ENCODE measurements at regions not wholly inside any gene's neighbourhood (a gene's known extent, or its start where the extent isn't known, plus 50 kb on each side); places are given as distances from the start of the nearest gene placed in this dataset.

DNA sequence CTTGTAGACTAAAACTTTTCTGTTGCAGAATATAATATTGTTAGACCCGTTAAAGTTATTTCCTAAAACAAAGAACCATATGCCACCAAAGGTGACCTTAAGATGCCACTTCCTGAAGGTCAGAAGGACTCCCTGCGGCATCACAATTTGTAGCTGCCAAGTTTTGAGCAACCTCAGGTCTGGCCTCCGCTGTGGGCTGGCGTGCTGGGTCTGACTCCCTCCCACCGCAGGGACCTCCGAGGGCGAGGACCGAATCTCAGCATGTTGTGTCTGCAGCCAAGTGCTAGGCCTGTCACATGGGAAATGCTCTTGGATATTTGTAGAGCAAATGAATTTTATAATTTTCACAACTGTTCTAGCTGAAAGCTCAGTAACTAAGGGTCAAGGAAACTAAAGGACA is 285.9 kb downstream of the NDUFA10 start:
- H3K79me2 ChIP-seq (ENCODE audit: control insufficient read depth, insufficient read depth, low read length), result no peaks in the 10 kb centered on the region
- no peaks in the 10 kb centered on the region; the same call in 2 of the 3 replicates for H3K9me3 ChIP-seq (replicated peaks; ENCODE audit: control insufficient read depth, insufficient read depth, low read length)
- H4K20me1 ChIP-seq (ENCODE audit: control insufficient read depth, insufficient read depth), result no peaks in the 10 kb centered on the region
- 41% methylated on average over 8 of the region's 8 CpGs for WGBS (ENCODE audit: insufficient coverage, insufficient replicate concordance, low lambda C conversion rate, missing lambda C conversion rate)
- ChIA-PET POLR2A (no interaction called here), RAD21 (ENCODE audit: unreplicated experiment) (no interaction called here), CTCF (no interaction called here), SMC1A (ENCODE audit: uncharacterized antibody, unreplicated experiment) (no interaction called here)
- TF ChIP-seq, protein P1, sequence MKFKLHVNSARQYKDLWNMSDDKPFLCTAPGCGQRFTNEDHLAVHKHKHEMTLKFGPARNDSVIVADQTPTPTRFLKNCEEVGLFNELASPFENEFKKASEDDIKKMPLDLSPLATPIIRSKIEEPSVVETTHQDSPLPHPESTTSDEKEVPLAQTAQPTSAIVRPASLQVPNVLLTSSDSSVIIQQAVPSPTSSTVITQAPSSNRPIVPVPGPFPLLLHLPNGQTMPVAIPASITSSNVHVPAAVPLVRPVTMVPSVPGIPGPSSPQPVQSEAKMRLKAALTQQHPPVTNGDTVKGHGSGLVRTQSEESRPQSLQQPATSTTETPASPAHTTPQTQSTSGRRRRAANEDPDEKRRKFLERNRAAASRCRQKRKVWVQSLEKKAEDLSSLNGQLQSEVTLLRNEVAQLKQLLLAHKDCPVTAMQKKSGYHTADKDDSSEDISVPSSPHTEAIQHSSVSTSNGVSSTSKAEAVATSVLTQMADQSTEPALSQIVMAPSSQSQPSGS (IDR thresholded peaks at IDR 0.05; ENCODE audit: low read length), result no peak
- TF ChIP-seq KAT2A (conservative IDR thresholded peaks at IDR 0.05; ENCODE audit: control insufficient read depth, low read depth, low read length) (no peak), MEF2A (IDR thresholded peaks at IDR 0.05; ENCODE audit: insufficient read depth, low read depth, low read length) (no peak), ETV6 (conservative IDR thresholded peaks at IDR 0.05 in 1 of 2, IDR thresholded peaks at IDR 0.05 in 1 of 2; ENCODE audit: borderline replicate concordance in 1 of 2, low read depth in 1 of 2) (no peak)
- TF ChIP-seq, protein P2, sequence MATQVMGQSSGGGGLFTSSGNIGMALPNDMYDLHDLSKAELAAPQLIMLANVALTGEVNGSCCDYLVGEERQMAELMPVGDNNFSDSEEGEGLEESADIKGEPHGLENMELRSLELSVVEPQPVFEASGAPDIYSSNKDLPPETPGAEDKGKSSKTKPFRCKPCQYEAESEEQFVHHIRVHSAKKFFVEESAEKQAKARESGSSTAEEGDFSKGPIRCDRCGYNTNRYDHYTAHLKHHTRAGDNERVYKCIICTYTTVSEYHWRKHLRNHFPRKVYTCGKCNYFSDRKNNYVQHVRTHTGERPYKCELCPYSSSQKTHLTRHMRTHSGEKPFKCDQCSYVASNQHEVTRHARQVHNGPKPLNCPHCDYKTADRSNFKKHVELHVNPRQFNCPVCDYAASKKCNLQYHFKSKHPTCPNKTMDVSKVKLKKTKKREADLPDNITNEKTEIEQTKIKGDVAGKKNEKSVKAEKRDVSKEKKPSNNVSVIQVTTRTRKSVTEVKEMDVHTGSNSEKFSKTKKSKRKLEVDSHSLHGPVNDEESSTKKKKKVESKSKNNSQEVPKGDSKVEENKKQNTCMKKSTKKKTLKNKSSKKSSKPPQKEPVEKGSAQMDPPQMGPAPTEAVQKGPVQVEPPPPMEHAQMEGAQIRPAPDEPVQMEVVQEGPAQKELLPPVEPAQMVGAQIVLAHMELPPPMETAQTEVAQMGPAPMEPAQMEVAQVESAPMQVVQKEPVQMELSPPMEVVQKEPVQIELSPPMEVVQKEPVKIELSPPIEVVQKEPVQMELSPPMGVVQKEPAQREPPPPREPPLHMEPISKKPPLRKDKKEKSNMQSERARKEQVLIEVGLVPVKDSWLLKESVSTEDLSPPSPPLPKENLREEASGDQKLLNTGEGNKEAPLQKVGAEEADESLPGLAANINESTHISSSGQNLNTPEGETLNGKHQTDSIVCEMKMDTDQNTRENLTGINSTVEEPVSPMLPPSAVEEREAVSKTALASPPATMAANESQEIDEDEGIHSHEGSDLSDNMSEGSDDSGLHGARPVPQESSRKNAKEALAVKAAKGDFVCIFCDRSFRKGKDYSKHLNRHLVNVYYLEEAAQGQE (IDR thresholded peaks at IDR 0.05; ENCODE audit: low read depth, low read length), result no peak
- intact Hi-C loops (cut with micrococcal nuclease; ENCODE audit: unreplicated experiment) (no loop called here), in situ Hi-C loops (cut with MboI) (no loop called here)
- no peak overlapping the region for H3K4me3 ChIP-seq
- H2AFZ ChIP-seq (ENCODE audit: control insufficient read depth, low read depth, low read length), result no peak overlapping the region
- H3K27me3 ChIP-seq (replicated peaks in 1 of 2; ENCODE audit: control insufficient read depth in 2 of 2, insufficient read depth in 2 of 2, low read length in 1 of 2), result no peaks in the 10 kb centered on the region
- H3K4me2 ChIP-seq (ENCODE audit: control insufficient read depth, insufficient read depth), result no peak overlapping the region
- DNase-seq (ENCODE audit: low read depth, low spot score) (no peak), ATAC-seq (no peak), FAIRE-seq (no peak)
- no TSS peak for BruUV-seq (replicated peaks)
- H3K36me3 ChIP-seq (ENCODE audit: control insufficient read depth in 2 of 2, insufficient read depth in 2 of 2, low read length in 1 of 2), result no peaks in the 10 kb centered on the region
- no peak overlapping the region for H3K27ac ChIP-seq (ENCODE audit: control insufficient read depth, insufficient read depth)
- H3K4me1 ChIP-seq (ENCODE audit: control insufficient read depth, insufficient read depth, low read length), result no peaks in the 10 kb centered on the region
- H3K9ac ChIP-seq (ENCODE audit: control insufficient read depth, insufficient read depth, low read length), result no peak overlapping the region

Data from GM12878 (cell line).